ENCODE measurements at regions not wholly inside any gene's neighbourhood (a gene's known extent, or its start where the extent isn't known, plus 50 kb on each side); places are given as distances from the start of the nearest gene placed in this dataset.
"Not testable (repeated sequence)": the region's sequence is repeated elsewhere in the genome, so short reads cannot be mapped to it uniquely, and the experiment has no call there.

GRCh38 chr18:30781601-30782000, 260.9 kb downstream of the DSC3 start:
- peaks cover 14% of the 10 kb centered on the region for H3K9me3 ChIP-seq (replicated peaks; ENCODE audit: control insufficient read depth, low read depth, low read length)
- no peak for DNase-seq

DNA sequence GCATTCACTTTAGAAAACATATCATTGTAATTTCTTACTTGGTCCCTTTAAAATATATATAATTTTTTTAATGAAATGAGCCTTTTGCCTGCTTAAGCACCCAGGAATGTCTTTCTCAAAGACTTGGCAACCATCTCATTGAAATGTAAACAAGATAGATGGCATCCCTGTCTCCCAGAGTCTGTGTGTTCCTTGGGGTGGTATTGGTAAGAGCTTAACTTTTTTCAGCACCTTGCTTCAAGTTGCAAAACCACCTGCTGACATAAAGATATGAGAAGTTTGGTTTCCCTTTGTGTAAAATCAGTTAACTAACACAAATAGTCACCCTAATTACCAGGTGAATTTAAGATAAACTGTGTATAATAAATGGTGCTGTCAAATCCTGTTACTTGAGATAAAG, 266.9 kb downstream of the DSC3 start:
- no peak for DNase-seq
- H3K4me3 ChIP-seq (ENCODE audit: low read length): no peak overlapping the region
- no peak overlapping the region for H3K27ac ChIP-seq (ENCODE audit: low read length)
- H3K27me3 ChIP-seq (ENCODE audit: control insufficient read depth, insufficient read depth, low read length): no peaks in the 10 kb centered on the region
- no peaks in the 10 kb centered on the region for H3K4me1 ChIP-seq (ENCODE audit: control insufficient read depth, insufficient read depth, low read length)
- H3K36me3 ChIP-seq (ENCODE audit: control insufficient read depth, insufficient read depth, low read length): no peaks in the 10 kb centered on the region
- peaks cover 7% of the 10 kb centered on the region for H3K9me3 ChIP-seq (replicated peaks; ENCODE audit: control insufficient read depth, low read depth, low read length)

More at GRCh38 chr18:30781601-30782000, 260.9 kb downstream of the DSC3 start:
- Histone ChIP-seq H3K4me3 (ENCODE audit: low read length) (no peak overlapping the region), H3K27me3 (ENCODE audit: control insufficient read depth, insufficient read depth, low read length) (no peaks in the 10 kb centered on the region), H3K4me1 (ENCODE audit: control insufficient read depth, insufficient read depth, low read length) (no peaks in the 10 kb centered on the region), H3K27ac (ENCODE audit: low read length) (no peak overlapping the region), H3K36me3 (ENCODE audit: control insufficient read depth, insufficient read depth, low read length) (no peaks in the 10 kb centered on the region)
- 94% methylated on average over 2 of the region's 2 CpGs for WGBS (ENCODE audit: insufficient coverage)

DNA sequence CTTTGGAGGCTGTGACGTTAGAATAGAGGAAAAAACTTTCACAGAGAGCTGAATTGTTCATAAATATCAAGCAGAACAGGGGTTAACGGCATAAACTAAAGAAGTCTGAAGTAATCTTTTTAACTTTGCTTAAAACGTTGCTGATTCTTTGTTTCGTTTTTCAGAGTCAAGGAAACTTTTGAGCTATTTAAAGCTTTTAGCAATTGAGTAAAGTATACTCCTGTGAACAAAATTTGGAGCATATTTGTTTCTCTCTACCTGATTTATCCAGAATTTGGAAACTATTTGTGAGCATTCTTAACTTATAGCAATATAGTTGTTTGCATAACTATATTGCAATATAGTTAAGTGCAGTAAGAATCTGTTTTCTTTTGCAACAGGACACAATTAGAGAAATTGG, 270.4 kb downstream of the DSC3 start:
- H3K4me1 ChIP-seq (ENCODE audit: control insufficient read depth, insufficient read depth, low read length); H3K4me3 ChIP-seq (ENCODE audit: low read length); DNase-seq; H3K27ac ChIP-seq (ENCODE audit: low read length); H3K9me3 ChIP-seq (replicated peaks; ENCODE audit: control insufficient read depth, low read depth, low read length); H3K36me3 ChIP-seq (ENCODE audit: control insufficient read depth, insufficient read depth, low read length); H3K27me3 ChIP-seq (ENCODE audit: control insufficient read depth, insufficient read depth, low read length): not testable (repeated sequence)
- WGBS (ENCODE audit: insufficient coverage): no CpG with 5 or more reads among the region's 4 CpGs

- DNase-seq: no peak
- WGBS (ENCODE audit: insufficient coverage): no CpG with 5 or more reads among the region's 1 CpG
- H3K4me1 ChIP-seq (ENCODE audit: control insufficient read depth, insufficient read depth, low read length): no peaks in the 10 kb centered on the region
- no peak overlapping the region for H3K4me3 ChIP-seq (ENCODE audit: low read length)
- H3K27ac ChIP-seq (ENCODE audit: low read length): no peak overlapping the region
- H3K36me3 ChIP-seq (ENCODE audit: control insufficient read depth, insufficient read depth, low read length): no peaks in the 10 kb centered on the region
- H3K27me3 ChIP-seq (ENCODE audit: control insufficient read depth, insufficient read depth, low read length): no peaks in the 10 kb centered on the region
- peaks cover 1% of the 10 kb centered on the region for H3K9me3 ChIP-seq (replicated peaks; ENCODE audit: control insufficient read depth, low read depth, low read length)
Observed at GRCh38 chr18:30766053-30766452, 276.5 kb downstream of the DSC3 start.

- H3K4me1 ChIP-seq (ENCODE audit: control insufficient read depth, insufficient read depth, low read length): no peaks in the 10 kb centered on the region
- DNase-seq: no peak
- no peak overlapping the region for H3K27ac ChIP-seq (ENCODE audit: low read length)
- H3K27me3 ChIP-seq (ENCODE audit: control insufficient read depth, insufficient read depth, low read length): no peaks in the 10 kb centered on the region
- WGBS (ENCODE audit: insufficient coverage): 100% methylated on average over 1 of the region's 4 CpGs
- no peaks in the 10 kb centered on the region for H3K36me3 ChIP-seq (ENCODE audit: control insufficient read depth, insufficient read depth, low read length)
- H3K4me3 ChIP-seq (ENCODE audit: low read length): no peak overlapping the region
- H3K9me3 ChIP-seq (replicated peaks; ENCODE audit: control insufficient read depth, low read depth, low read length): no peaks in the 10 kb centered on the region
Observed at GRCh38 chr18:30765247-30765646, 277.3 kb downstream of the DSC3 start.

GRCh38 chr18:30763902-30764350, 278.6 kb downstream of the DSC3 start:
- no CpG with 5 or more reads among the region's 3 CpGs for WGBS (ENCODE audit: insufficient coverage)
- H3K9me3 ChIP-seq (replicated peaks; ENCODE audit: control insufficient read depth, low read depth, low read length): no peaks in the 10 kb centered on the region
- no peaks in the 10 kb centered on the region for H3K4me1 ChIP-seq (ENCODE audit: control insufficient read depth, insufficient read depth, low read length)
- no peak overlapping the region for H3K27ac ChIP-seq (ENCODE audit: low read length)
- no peaks in the 10 kb centered on the region for H3K36me3 ChIP-seq (ENCODE audit: control insufficient read depth, insufficient read depth, low read length)
- no peak for DNase-seq
- H3K4me3 ChIP-seq (ENCODE audit: low read length): no peak overlapping the region
- H3K27me3 ChIP-seq (ENCODE audit: control insufficient read depth, insufficient read depth, low read length): no peaks in the 10 kb centered on the region

DNA sequence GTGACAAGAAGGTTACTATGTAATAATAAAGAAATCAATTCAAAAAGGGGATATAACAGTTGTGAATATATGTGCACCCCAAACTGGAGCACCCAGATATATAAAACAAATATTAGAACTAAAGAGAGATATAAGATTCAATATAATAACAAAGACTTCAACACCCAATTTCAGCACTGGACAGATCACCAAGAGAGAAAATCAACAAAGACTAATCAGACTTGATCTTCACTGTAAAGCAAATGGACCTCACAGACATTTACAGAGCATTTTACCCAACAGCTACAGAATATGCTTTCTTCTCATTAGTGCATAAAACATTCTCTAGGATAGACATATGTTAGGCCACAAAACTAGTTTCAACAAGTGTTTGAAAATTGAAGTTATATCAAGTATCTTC, 287.7 kb downstream of the DSC3 start:
- Histone ChIP-seq H3K4me3 (ENCODE audit: low read length) (no peak overlapping the region), H3K9me3 (replicated peaks; ENCODE audit: control insufficient read depth, low read depth, low read length) (no peaks in the 10 kb centered on the region), H3K4me1 (ENCODE audit: control insufficient read depth, insufficient read depth, low read length) (no peaks in the 10 kb centered on the region), H3K36me3 (ENCODE audit: control insufficient read depth, insufficient read depth, low read length) (no peaks in the 10 kb centered on the region), H3K27ac (ENCODE audit: low read length) (no peak overlapping the region), H3K27me3 (ENCODE audit: control insufficient read depth, insufficient read depth, low read length) (no peaks in the 10 kb centered on the region)
- no peak for DNase-seq

DNA sequence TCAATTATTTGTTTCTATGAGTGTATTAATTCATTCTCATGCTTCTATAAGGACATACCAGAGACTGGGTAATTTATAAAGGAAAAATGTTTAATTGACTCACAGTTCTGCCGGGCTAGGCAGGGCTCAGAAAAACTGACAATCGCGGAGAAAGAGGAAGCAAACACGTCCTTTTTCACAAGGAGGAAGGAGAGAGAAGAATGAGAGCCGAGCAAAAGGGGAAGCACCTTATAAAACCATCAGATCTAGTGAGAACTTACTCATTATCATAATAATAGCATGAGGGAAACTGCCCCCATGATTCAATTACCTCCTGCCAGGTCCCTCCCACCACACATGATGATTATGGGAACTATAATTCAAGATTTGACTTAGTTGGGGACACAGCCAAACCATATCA, 294.0 kb downstream of the DSC3 start:
- DNase-seq: no peak
- Histone ChIP-seq H3K4me1 (ENCODE audit: control insufficient read depth, insufficient read depth, low read length) (no peaks in the 10 kb centered on the region), H3K9me3 (replicated peaks; ENCODE audit: control insufficient read depth, low read depth, low read length) (no peaks in the 10 kb centered on the region), H3K27me3 (ENCODE audit: control insufficient read depth, insufficient read depth, low read length) (no peaks in the 10 kb centered on the region), H3K4me3 (ENCODE audit: low read length) (no peak overlapping the region), H3K36me3 (ENCODE audit: control insufficient read depth, insufficient read depth, low read length) (no peaks in the 10 kb centered on the region), H3K27ac (ENCODE audit: low read length) (no peak overlapping the region)
- WGBS (ENCODE audit: insufficient coverage): no CpG with 5 or more reads among the region's 5 CpGs

DNA sequence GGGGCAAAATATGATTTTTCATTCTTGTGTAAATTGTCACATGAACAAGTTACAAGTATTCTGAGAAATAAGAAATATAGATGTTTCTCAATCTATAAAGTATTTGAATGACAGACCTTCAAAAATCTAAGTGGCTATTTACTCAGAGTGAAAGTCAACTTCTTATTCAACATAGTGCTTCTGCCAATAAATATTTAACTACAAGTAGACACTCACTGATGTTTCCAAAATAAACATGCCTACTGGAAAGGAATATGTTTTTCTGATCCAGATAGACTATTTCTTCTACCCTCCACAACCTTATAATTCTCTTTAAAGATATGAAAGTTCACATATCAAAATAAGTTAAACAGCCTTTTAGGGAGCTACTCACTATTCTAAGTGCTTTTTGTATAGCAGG, 296.3 kb downstream of the DSC3 start:
- Histone ChIP-seq H3K4me1 (ENCODE audit: control insufficient read depth, insufficient read depth, low read length) (no peaks in the 10 kb centered on the region), H3K27ac (ENCODE audit: low read length) (no peak overlapping the region), H3K27me3 (ENCODE audit: control insufficient read depth, insufficient read depth, low read length) (no peaks in the 10 kb centered on the region), H3K36me3 (ENCODE audit: control insufficient read depth, insufficient read depth, low read length) (no peaks in the 10 kb centered on the region), H3K9me3 (replicated peaks; ENCODE audit: control insufficient read depth, low read depth, low read length) (no peaks in the 10 kb centered on the region), H3K4me3 (ENCODE audit: low read length) (no peak overlapping the region)
- no peak for DNase-seq

DNA sequence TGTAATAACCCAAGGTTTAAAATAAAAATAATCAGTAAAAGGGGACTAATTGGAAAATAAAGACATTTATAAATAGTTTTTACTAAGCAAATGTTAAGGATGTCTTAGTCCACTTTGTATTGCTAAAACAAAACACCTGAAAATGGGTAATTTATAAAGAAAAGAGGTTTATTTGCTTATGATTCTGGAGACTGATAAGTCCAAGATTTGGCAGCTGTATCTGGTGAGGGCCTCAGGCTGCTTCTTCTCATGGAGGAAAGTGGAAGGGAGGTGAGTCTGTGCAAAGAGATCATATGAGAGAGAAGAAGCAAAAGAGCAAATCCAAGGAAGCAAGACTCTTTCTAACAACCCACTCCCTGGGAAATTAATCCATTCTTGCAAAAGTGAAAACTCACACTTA, 299.5 kb downstream of the DSC3 start:
- Histone ChIP-seq H3K27me3 (ENCODE audit: control insufficient read depth, insufficient read depth, low read length) (no peaks in the 10 kb centered on the region), H3K4me3 (ENCODE audit: low read length) (no peak overlapping the region), H3K36me3 (ENCODE audit: control insufficient read depth, insufficient read depth, low read length) (no peaks in the 10 kb centered on the region), H3K9me3 (replicated peaks; ENCODE audit: control insufficient read depth, low read depth, low read length) (no peaks in the 10 kb centered on the region), H3K27ac (ENCODE audit: low read length) (no peak overlapping the region), H3K4me1 (ENCODE audit: control insufficient read depth, insufficient read depth, low read length) (no peaks in the 10 kb centered on the region)
- no peak for DNase-seq

DNA sequence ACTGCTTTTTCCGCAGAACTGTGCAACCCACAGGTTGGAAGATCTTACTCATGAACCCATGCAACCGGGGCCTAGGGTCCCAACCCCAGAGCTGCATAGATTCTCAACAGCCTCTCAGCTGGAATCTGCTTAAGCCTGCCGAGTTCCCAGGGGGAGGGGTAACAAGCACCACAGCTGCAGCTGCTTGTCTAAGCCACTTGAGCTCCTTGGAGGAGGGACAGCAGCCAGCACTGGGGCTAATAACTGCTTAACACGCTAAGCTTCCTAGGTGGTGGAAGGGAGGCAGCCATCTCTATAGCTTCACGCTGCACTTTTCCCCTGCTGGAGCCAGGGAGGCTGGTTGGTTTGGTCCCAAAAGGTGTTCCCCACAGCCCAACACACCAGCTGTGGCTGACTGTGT, 311.6 kb downstream of the DSC3 start:
- H3K27me3 ChIP-seq (ENCODE audit: control insufficient read depth, insufficient read depth, low read length): no peaks in the 10 kb centered on the region
- peak; percentile 4 for DNase-seq
- no peak overlapping the region for H3K4me3 ChIP-seq (ENCODE audit: low read length)
- 44% methylated on average over 4 of the region's 5 CpGs for WGBS (ENCODE audit: insufficient coverage)
- H3K9me3 ChIP-seq (replicated peaks; ENCODE audit: control insufficient read depth, low read depth, low read length): no peaks in the 10 kb centered on the region
- H3K36me3 ChIP-seq (ENCODE audit: control insufficient read depth, insufficient read depth, low read length): no peaks in the 10 kb centered on the region
- no peak overlapping the region for H3K27ac ChIP-seq (ENCODE audit: low read length)
- H3K4me1 ChIP-seq (ENCODE audit: control insufficient read depth, insufficient read depth, low read length): no peaks in the 10 kb centered on the region

All from muscle of leg (tissue), 3 donors.